Bronchial epithelial cell (primary cell): ENCODE measurements at regions not wholly inside any gene's neighbourhood (a gene's known extent, or its start where the extent isn't known, plus 50 kb on each side); places are given as distances from the start of the nearest gene placed in this dataset.

ENCODE experiments used
- DNase-seq: peaks from one replicate; pipeline ENCODE4 v3.0.0-alpha.2; 2010; ENCODE audit warnings: low read depth
- FAIRE-seq: peaks from 2 replicates; lab custom pipeline; 2011; peaks lifted over from hg19 to GRCh38; lab: Jason Lieb, UNC
- H3K27me3 ChIP-seq: 2 replicates; pipeline ENCODE4 v1.5.1; 2011; ENCODE audit warnings: low read length; ENCODE audit not compliant: control insufficient read depth, insufficient read depth
- H3K36me3 ChIP-seq: 2 replicates; pipeline ENCODE4 v1.5.1; 2011; ENCODE audit warnings: low read length; ENCODE audit not compliant: control insufficient read depth, insufficient read depth
- H3K4me3 ChIP-seq: 2 replicates; pipeline ENCODE4 v1.5.1; 2011; ENCODE audit warnings: mild to moderate bottlenecking, low read depth, low read length, control low read depth
- TF ChIP-seq, protein P1 (sequence below): IDR thresholded peaks from 2 replicates; pipeline ENCODE4 v1.5.1; 2011; ENCODE audit warnings: mild to moderate bottlenecking, moderate library complexity, low read length, control low read depth, inconsistent platforms; ENCODE audit not compliant: insufficient read depth, severe bottlenecking

- no peak overlapping the region for H3K4me3 ChIP-seq
- H3K36me3 ChIP-seq, result no peaks in the 10 kb centered on the region
- DNase-seq (no peak), FAIRE-seq (no peak)
- H3K27me3 ChIP-seq, result no peaks in the 10 kb centered on the region
- TF ChIP-seq, protein P1, sequence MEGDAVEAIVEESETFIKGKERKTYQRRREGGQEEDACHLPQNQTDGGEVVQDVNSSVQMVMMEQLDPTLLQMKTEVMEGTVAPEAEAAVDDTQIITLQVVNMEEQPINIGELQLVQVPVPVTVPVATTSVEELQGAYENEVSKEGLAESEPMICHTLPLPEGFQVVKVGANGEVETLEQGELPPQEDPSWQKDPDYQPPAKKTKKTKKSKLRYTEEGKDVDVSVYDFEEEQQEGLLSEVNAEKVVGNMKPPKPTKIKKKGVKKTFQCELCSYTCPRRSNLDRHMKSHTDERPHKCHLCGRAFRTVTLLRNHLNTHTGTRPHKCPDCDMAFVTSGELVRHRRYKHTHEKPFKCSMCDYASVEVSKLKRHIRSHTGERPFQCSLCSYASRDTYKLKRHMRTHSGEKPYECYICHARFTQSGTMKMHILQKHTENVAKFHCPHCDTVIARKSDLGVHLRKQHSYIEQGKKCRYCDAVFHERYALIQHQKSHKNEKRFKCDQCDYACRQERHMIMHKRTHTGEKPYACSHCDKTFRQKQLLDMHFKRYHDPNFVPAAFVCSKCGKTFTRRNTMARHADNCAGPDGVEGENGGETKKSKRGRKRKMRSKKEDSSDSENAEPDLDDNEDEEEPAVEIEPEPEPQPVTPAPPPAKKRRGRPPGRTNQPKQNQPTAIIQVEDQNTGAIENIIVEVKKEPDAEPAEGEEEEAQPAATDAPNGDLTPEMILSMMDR, result no peak
These were observed 315.2 kb downstream of the RPS6KC1 start for GRCh38 chr1:213366141-213366831.

DNA sequence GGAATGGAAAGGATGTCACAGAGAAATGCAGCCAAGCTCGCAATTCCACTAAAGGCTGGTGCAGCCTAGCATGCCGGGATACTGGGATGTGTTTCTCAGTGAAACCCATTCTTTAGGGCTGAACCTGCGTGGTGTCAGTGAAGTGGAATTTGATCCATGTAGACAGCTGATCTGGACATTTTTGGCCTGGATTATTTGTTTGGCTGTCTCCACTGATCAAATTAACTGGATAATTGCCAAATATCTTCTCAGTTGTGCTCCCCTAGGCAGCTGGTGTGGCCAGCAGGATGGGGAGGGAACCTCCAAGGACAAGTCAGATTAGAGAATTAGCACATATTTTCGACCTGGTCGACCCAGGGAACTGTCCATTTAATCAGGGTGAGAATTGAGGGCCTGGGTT is 318.4 kb downstream of the RPS6KC1 start:
- no peak for DNase-seq
- TF ChIP-seq, protein P1, result no peak
- FAIRE-seq, result no peak
- Histone ChIP-seq H3K4me3 (no peak overlapping the region), H3K27me3 (no peaks in the 10 kb centered on the region), H3K36me3 (no peaks in the 10 kb centered on the region)

DNA sequence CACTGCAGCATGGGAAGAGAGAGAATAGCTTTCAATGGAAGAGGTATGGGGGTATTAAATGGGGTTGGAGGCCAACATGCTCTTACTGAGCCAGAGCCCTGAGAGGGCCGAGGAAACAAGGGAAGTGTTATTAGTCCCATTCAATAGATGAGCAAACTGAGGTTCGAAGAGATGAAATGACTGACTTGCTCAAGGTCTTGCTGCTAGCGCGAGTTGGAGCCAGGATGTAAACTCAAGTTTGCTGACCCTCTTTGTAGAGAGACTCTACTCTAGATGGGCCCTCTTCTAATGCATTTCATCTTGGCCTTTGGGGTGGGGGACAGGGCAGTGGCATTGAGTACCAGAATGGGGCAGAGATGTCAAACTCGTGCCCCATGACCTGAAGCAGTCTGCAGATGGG is 319.5 kb downstream of the RPS6KC1 start:
- no peaks in the 10 kb centered on the region for H3K27me3 ChIP-seq
- TF ChIP-seq, protein P1, result no peak
- H3K36me3 ChIP-seq, result no peaks in the 10 kb centered on the region
- no peak for FAIRE-seq
- DNase-seq, result no peak
- H3K4me3 ChIP-seq, result no peak overlapping the region

GRCh38 chr1:213371525-213371846 is 320.4 kb downstream of the RPS6KC1 start:
- no peaks in the 10 kb centered on the region for H3K27me3 ChIP-seq
- DNase-seq (no peak), FAIRE-seq (no peak)
- TF ChIP-seq, protein P1, result no peak
- no peaks in the 10 kb centered on the region for H3K36me3 ChIP-seq
- H3K4me3 ChIP-seq, result no peak overlapping the region

- DNase-seq (no peak), FAIRE-seq (no peak)
- TF ChIP-seq, protein P1, result no peak
- no peak overlapping the region for H3K4me3 ChIP-seq
- H3K27me3 ChIP-seq, result peaks cover 1% of the 10 kb centered on the region
- no peaks in the 10 kb centered on the region for H3K36me3 ChIP-seq
These were observed 321.0 kb downstream of the RPS6KC1 start for GRCh38 chr1:213371847-213372619.
